HEK293 (cell line): ENCODE measurements at regions not wholly inside any gene's neighbourhood (a gene's known extent, or its start where the extent isn't known, plus 50 kb on each side); places are given as distances from the start of the nearest gene placed in this dataset.
A peak's percentile ranks its signal among the peaks of the same experiment; 100 is the strongest.

ENCODE experiments used
- CTCF ChIA-PET: fragments of 350-600 bp; formaldehyde crosslinking; extraction: SDS; loops from one replicate; lab custom pipeline; 2021; ENCODE audit warnings: antibody characterized with exemption; lab: Yijun Ruan, JAX
- POLR2A ChIA-PET: fragments of 300-600 bp; formaldehyde crosslinking; extraction: SDS; loops from one replicate; lab custom pipeline; 2020; ENCODE audit warnings: antibody characterized with exemption, inconsistent platforms; lab: Yijun Ruan, JAX
- H3K27ac ChIP-seq: fragments of 200-500 bp; sonication (Bioruptor generic); 2 replicates; pipeline ENCODE4 v1.5.1; 2014; ENCODE audit warnings: low read depth, low read length, control low read depth, inconsistent platforms; ENCODE audit errors: extremely low read depth
- H3K36me3 ChIP-seq, 2 experiments: fragments of 200-500 bp in 1 of 2; sonication (Bioruptor generic) in 1 of 2; 1 replicate in 1 of 2; 2 replicates in 1 of 2; pipeline ENCODE4 v1.5.1; 2014 to 2017; ENCODE audit warnings: inconsistent platforms in 2 of 2, low read length in 2 of 2; ENCODE audit not compliant: control insufficient read depth in 2 of 2, insufficient read depth in 1 of 2
- H3K4me1 ChIP-seq: fragments of 200-500 bp; sonication (Bioruptor generic); 2 replicates; pipeline ENCODE4 v1.5.1; 2014; ENCODE audit warnings: mild to moderate bottlenecking, low read length, inconsistent platforms; ENCODE audit not compliant: control insufficient read depth, insufficient read depth
- H3K4me3 ChIP-seq: 2 replicates; pipeline ENCODE4 v1.5.1; 2011; ENCODE audit warnings: low read depth, mild to moderate bottlenecking, control low read depth, low read length, moderate library complexity
- H3K9me3 ChIP-seq: fragments of 200-500 bp; sonication (Bioruptor generic); 2 replicates; pipeline ENCODE4 v1.5.1; 2014; ENCODE audit warnings: low read depth, low read length, inconsistent platforms; ENCODE audit not compliant: control insufficient read depth, insufficient read depth
- FEZF1 ChIP-seq: fragments of 450-650 bp; formaldehyde crosslinking; IDR thresholded peaks from 2 replicates; pipeline ENCODE4 v1.5.1; 2016; ENCODE audit warnings: missing biosample characterization, missing genetic modification characterization
- MEIS1 ChIP-seq: sonication (generic); formaldehyde crosslinking; IDR thresholded peaks from 2 replicates; pipeline ENCODE4 v1.8.1; 2022; ENCODE audit warnings: missing genetic modification reagents, mild to moderate bottlenecking, borderline replicate concordance
- OSR2 ChIP-seq: fragments of 450-650 bp; formaldehyde crosslinking; IDR thresholded peaks from 2 replicates; pipeline ENCODE4 v1.5.1; 2016; ENCODE audit warnings: missing biosample characterization, missing genetic modification characterization
- SP3 ChIP-seq: fragments of 450-650 bp; formaldehyde crosslinking; IDR thresholded peaks from 2 replicates; pipeline ENCODE4 v1.5.1; 2016; ENCODE audit warnings: missing biosample characterization, missing genetic modification characterization
- YY1 ChIP-seq: fragments of 450-650 bp; formaldehyde crosslinking; IDR thresholded peaks from 2 replicates; pipeline ENCODE4 v1.5.1; 2018; ENCODE audit warnings: missing biosample characterization, missing genetic modification characterization
- ZBTB17 ChIP-seq: fragments of 450-650 bp; formaldehyde crosslinking; IDR thresholded peaks from 2 replicates; pipeline ENCODE4 v1.5.1; 2016; ENCODE audit warnings: missing biosample characterization, missing genetic modification characterization
- ZNF155 ChIP-seq: fragments of 450-650 bp; formaldehyde crosslinking; IDR thresholded peaks from 2 replicates; pipeline ENCODE4 v1.5.1; 2016; ENCODE audit warnings: missing biosample characterization, missing genetic modification characterization
- ZNF184 ChIP-seq: fragments of 450-650 bp; IDR thresholded peaks from 2 replicates; pipeline ENCODE4 v1.5.1; 2018; ENCODE audit warnings: missing biosample characterization, mild to moderate bottlenecking, missing genetic modification characterization
- ZNF214 ChIP-seq: fragments of 450-650 bp; formaldehyde crosslinking; IDR thresholded peaks from 2 replicates; pipeline ENCODE4 v1.5.1; 2017; ENCODE audit warnings: missing biosample characterization, mild to moderate bottlenecking, missing genetic modification characterization, borderline replicate concordance
- ZNF239 ChIP-seq: fragments of 450-650 bp; formaldehyde crosslinking; IDR thresholded peaks from 2 replicates; pipeline ENCODE4 v1.5.1; 2016; ENCODE audit warnings: missing biosample characterization, missing genetic modification characterization
- ZNF510 ChIP-seq: fragments of 450-650 bp; formaldehyde crosslinking; IDR thresholded peaks from 2 replicates; pipeline ENCODE4 v1.5.1; 2018; ENCODE audit warnings: mild to moderate bottlenecking, missing genetic modification characterization, missing biosample characterization; ENCODE audit not compliant: insufficient replicate concordance
- TF ChIP-seq, protein P1 (sequence below): fragments of 450-650 bp; formaldehyde crosslinking; IDR thresholded peaks from 2 replicates; pipeline ENCODE4 v1.5.1; 2016; ENCODE audit warnings: missing biosample characterization, missing genetic modification characterization
- TF ChIP-seq, protein P2 (sequence below): fragments of 450-650 bp; formaldehyde crosslinking; IDR thresholded peaks from 2 replicates; pipeline ENCODE4 v1.5.1; 2016; ENCODE audit warnings: missing biosample characterization, missing genetic modification characterization
- TF ChIP-seq, protein P3 (sequence below): fragments of 450-650 bp; formaldehyde crosslinking; IDR thresholded peaks from 2 replicates; pipeline ENCODE4 v1.5.1; 2016; ENCODE audit warnings: missing biosample characterization, missing genetic modification characterization
- TF ChIP-seq, protein P4 (sequence below): fragments of 450-650 bp; formaldehyde crosslinking; IDR thresholded peaks from 2 replicates; pipeline ENCODE4 v1.5.1; 2017; ENCODE audit warnings: missing biosample characterization, missing genetic modification characterization
- TF ChIP-seq, protein P5 (sequence below): fragments of 450-650 bp; formaldehyde crosslinking; IDR thresholded peaks from 2 replicates; pipeline ENCODE4 v1.5.1; 2016; ENCODE audit warnings: missing biosample characterization, missing genetic modification characterization
- TF ChIP-seq, protein P6 (sequence below): fragments of 450-650 bp; formaldehyde crosslinking; IDR thresholded peaks from 2 replicates; pipeline ENCODE4 v1.5.1; 2016; ENCODE audit warnings: missing biosample characterization, missing genetic modification characterization

DNA sequence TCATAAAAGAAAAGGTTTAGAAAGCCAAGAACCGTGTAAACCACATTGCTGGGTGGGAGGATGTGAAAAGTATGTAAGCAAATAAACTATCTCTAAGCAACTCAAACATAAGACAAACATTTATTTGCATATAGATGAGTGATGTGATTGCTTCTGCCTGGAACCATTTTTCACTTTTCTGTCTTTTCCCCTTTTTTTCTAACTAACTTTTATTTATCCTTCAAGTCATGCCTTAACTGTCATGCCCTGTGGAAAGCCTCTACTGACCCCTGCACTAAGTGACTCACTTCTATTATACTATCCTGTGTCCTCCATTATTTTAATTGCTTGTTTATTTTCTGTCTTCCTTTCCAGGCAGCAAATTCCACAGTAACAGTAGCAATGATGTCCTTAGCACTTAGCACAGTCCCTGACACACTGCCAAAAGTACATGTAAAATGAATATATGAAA is 87.5 kb upstream of the CTAGE1 start:
- ChIA-PET CTCF (no interaction called here), POLR2A (no interaction called here)
- Histone ChIP-seq H3K4me1 (no peaks in the 10 kb centered on the region; the same call in none of the 2 replicates), H3K27ac (no peak overlapping the region), H3K36me3 (no peaks in the 10 kb centered on the region), H3K4me3 (no peak overlapping the region), H3K9me3 (no peaks in the 10 kb centered on the region)
- no peak for TF ChIP-seq ZNF214
- peak; percentile 29; the same call in 1 of the 2 replicates for TF ChIP-seq ZBTB17 (tag by site-specific recombination)
- TF ChIP-seq OSR2 (tag by site-specific recombination) = peak; percentile 44; the same call in 1 of the 2 replicates
- peak; percentile 31; the same call in 1 of the 2 replicates for TF ChIP-seq FEZF1 (tag by site-specific recombination)
- no peak for TF ChIP-seq MEIS1 (CRISPR knock-in tag)

DNA sequence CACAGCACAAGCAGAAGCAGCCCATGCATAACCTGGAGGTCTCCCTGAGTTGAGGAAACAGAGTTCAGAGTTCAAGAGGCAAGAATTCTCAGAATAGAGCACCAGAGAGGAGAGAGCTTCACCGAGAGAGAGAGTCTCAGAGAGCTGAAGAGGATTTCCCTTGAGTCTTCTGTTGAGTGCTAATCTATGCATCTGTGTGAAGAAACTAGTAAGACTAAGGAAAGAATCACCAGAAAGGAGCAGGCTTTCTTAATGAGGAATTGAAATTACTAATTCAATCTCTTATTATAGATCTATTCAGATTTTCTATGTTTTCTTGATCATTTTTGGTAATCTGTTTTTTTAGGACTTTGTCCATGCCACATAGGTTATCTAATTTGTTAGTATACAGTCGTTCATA is 89.3 kb upstream of the CTAGE1 start:
- CTCF ChIA-PET = interaction anchor here (0.6 kb wide), 1 partner anchor 281 kb away, joined by 4 read pairs; no protein-coding TSS in a partner anchor

DNA sequence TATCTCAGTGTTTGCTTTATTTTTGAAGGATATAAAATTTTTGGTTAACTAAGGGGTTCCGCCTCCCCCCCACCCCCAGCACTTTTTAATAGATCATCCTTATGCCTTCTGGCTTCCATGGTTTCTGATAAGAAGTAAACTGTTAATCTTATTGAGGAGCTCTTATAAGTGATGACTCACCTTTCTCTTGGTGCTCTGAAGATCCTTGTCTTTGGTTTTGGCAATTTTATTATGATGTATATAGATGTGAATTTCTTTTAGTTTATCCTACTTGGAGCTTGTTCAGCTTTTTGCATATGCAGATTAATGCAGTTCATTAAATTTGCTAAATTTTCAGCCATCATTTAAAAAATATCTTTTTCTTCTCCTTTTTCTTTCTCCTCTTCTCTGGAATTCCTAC is 91.7 kb upstream of the CTAGE1 start:
- ChIA-PET CTCF (interaction anchor here (0.6 to 0.8 kb wide), 2 partner anchors 328 to 396 kb away, joined by 4 read pairs; no protein-coding TSS in a partner anchor), POLR2A (interaction anchor here (0.6 kb wide), 1 partner anchor 304 kb away, joined by 4 read pairs; no protein-coding TSS in a partner anchor)
- Histone ChIP-seq H3K4me1 (no peaks in the 10 kb centered on the region; the same call in none of the 2 replicates), H3K4me3 (no peak overlapping the region), H3K36me3 (no peaks in the 10 kb centered on the region), H3K27ac (no peak overlapping the region), H3K9me3 (no peaks in the 10 kb centered on the region)
- TF ChIP-seq, protein P1, sequence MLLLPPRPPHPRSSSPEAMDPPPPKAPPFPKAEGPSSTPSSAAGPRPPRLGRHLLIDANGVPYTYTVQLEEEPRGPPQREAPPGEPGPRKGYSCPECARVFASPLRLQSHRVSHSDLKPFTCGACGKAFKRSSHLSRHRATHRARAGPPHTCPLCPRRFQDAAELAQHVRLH (tag by site-specific recombination) = no peak
- TF ChIP-seq, protein P2, sequence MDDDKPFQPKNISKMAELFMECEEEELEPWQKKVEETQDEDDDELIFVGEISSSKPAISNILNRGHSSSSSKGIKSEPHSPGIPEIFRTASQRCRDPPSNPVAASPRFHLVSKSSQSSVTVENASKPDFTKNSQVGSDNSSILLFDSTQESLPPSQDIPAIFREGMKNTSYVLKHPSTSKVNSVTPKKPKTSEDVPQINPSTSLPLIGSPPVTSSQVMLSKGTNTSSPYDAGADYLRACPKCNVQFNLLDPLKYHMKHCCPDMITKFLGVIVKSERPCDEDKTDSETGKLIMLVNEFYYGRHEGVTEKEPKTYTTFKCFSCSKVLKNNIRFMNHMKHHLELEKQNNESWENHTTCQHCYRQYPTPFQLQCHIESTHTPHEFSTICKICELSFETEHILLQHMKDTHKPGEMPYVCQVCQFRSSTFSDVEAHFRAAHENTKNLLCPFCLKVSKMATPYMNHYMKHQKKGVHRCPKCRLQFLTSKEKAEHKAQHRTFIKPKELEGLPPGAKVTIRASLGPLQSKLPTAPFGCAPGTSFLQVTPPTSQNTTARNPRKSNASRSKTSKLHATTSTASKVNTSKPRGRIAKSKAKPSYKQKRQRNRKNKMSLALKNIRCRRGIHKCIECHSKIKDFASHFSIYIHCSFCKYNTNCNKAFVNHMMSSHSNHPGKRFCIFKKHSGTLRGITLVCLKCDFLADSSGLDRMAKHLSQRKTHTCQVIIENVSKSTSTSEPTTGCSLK (tag by site-specific recombination) = no peak
- TF ChIP-seq, protein P3, sequence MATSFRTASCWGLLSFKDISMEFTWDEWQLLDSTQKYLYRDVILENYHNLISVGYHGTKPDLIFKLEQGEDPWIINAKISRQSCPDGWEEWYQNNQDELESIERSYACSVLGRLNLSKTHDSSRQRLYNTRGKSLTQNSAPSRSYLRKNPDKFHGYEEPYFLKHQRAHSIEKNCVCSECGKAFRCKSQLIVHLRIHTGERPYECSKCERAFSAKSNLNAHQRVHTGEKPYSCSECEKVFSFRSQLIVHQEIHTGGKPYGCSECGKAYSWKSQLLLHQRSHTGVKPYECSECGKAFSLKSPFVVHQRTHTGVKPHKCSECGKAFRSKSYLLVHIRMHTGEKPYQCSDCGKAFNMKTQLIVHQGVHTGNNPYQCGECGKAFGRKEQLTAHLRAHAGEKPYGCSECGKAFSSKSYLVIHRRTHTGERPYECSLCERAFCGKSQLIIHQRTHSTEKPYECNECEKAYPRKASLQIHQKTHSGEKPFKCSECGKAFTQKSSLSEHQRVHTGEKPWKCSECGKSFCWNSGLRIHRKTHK = peak; percentile 74; the same call in 1 of the 2 replicates

More for the DNA sequence above, 89.3 kb upstream of the CTAGE1 start:
- no peaks in the 10 kb centered on the region; the same call in none of the 2 replicates for H3K4me1 ChIP-seq
- no peaks in the 10 kb centered on the region for H3K9me3 ChIP-seq
- TF ChIP-seq, protein P4, sequence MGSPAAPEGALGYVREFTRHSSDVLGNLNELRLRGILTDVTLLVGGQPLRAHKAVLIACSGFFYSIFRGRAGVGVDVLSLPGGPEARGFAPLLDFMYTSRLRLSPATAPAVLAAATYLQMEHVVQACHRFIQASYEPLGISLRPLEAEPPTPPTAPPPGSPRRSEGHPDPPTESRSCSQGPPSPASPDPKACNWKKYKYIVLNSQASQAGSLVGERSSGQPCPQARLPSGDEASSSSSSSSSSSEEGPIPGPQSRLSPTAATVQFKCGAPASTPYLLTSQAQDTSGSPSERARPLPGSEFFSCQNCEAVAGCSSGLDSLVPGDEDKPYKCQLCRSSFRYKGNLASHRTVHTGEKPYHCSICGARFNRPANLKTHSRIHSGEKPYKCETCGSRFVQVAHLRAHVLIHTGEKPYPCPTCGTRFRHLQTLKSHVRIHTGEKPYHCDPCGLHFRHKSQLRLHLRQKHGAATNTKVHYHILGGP (tag by site-specific recombination) = no peak
- TF ChIP-seq, protein P5, sequence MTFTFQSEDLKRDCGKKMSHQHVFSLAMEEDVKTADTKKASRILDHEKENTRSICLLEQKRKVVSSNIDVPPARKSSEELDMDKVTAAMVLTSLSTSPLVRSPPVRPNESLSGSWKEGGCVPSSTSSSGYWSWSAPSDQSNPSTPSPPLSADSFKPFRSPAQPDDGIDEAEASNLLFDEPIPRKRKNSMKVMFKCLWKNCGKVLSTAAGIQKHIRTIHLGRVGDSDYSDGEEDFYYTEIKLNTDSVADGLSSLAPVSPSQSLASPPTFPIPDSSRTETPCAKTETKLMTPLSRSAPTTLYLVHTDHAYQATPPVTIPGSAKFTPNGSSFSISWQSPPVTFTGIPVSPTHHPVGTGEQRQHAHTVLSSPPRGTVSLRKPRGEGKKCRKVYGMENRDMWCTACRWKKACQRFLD = no peak
- TF ChIP-seq, protein P6, sequence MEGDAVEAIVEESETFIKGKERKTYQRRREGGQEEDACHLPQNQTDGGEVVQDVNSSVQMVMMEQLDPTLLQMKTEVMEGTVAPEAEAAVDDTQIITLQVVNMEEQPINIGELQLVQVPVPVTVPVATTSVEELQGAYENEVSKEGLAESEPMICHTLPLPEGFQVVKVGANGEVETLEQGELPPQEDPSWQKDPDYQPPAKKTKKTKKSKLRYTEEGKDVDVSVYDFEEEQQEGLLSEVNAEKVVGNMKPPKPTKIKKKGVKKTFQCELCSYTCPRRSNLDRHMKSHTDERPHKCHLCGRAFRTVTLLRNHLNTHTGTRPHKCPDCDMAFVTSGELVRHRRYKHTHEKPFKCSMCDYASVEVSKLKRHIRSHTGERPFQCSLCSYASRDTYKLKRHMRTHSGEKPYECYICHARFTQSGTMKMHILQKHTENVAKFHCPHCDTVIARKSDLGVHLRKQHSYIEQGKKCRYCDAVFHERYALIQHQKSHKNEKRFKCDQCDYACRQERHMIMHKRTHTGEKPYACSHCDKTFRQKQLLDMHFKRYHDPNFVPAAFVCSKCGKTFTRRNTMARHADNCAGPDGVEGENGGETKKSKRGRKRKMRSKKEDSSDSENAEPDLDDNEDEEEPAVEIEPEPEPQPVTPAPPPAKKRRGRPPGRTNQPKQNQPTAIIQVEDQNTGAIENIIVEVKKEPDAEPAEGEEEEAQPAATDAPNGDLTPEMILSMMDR (tag by site-specific recombination) = no peak
- TF ChIP-seq ZNF510 (tag by site-specific recombination) (peak; percentile 97), YY1 (tag by site-specific recombination) (no peak), ZNF155 (tag by site-specific recombination) (no peak), ZNF184 (no peak), ZNF239 (no peak), SP3 (no peak)
- H3K36me3 ChIP-seq = no peaks in the 10 kb centered on the region
- no peak overlapping the region for H3K27ac ChIP-seq
- no peak overlapping the region for H3K4me3 ChIP-seq
- POLR2A ChIA-PET = no interaction called here
